ENCODE measurements at regions not wholly inside any gene's neighbourhood (a gene's known extent, or its start where the extent isn't known, plus 50 kb on each side); places are given as distances from the start of the nearest gene placed in this dataset.

GRCh38 chr4:159428293-159428692 lies 325.4 kb downstream of the RAPGEF2 start (continued):
- no peak for TF ChIP-seq ZNF281 (CRISPR knock-in tag; IDR thresholded peaks at IDR 0.05; ENCODE audit: borderline replicate concordance)
- no peak for TF ChIP-seq ARID3A (IDR thresholded peaks at IDR 0.05; ENCODE audit: low read depth, low read length)
- no peak for TF ChIP-seq ZNF574 (CRISPR knock-in tag; IDR thresholded peaks at IDR 0.05)
- TF ChIP-seq ZNF772 (CRISPR knock-in tag; IDR thresholded peaks at IDR 0.05) = no peak
- no peak for TF ChIP-seq BRF2 (CRISPR knock-in tag; IDR thresholded peaks at IDR 0.05)
- no peak for TF ChIP-seq SRSF1 (optimal IDR thresholded peaks at IDR 0.05; ENCODE audit: low read depth, low read length)
- no peak for TF ChIP-seq SP1 (IDR thresholded peaks at IDR 0.05)
- no peak for TF ChIP-seq SP1 (CRISPR knock-in tag; IDR thresholded peaks at IDR 0.05)
- no peak for TF ChIP-seq POLR2G (IDR thresholded peaks at IDR 0.05; ENCODE audit: low read depth, low read length)
